ENCODE measurements at regions not wholly inside any gene's neighbourhood (a gene's known extent, or its start where the extent isn't known, plus 50 kb on each side); places are given as distances from the start of the nearest gene placed in this dataset.

DNA sequence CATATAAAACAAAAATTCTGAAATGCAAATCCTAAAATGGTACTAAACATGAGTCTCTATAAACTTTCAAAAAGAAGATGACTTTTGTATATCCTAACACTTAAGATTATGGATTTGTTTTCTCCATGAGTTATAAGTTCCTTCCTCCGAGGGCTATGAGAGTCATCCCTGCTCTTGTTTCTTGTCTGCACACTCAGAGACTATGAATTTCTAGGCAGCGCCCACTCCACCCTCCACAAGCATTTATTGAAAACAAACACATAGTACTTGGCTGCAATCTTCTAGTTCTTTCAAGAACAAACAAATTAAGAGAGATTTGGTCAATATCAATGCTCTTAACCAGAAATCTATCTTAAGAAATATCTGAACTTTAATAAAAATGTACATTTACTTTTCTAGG lies 211.7 kb downstream of the DKK1 start:
- no peak for DNase-seq (ENCODE audit: extremely low read depth, low read depth)
- no peak overlapping the region for H3K4me3 ChIP-seq (replicated peaks; ENCODE audit: low read depth, low read length)
- TF ChIP-seq, protein P1, sequence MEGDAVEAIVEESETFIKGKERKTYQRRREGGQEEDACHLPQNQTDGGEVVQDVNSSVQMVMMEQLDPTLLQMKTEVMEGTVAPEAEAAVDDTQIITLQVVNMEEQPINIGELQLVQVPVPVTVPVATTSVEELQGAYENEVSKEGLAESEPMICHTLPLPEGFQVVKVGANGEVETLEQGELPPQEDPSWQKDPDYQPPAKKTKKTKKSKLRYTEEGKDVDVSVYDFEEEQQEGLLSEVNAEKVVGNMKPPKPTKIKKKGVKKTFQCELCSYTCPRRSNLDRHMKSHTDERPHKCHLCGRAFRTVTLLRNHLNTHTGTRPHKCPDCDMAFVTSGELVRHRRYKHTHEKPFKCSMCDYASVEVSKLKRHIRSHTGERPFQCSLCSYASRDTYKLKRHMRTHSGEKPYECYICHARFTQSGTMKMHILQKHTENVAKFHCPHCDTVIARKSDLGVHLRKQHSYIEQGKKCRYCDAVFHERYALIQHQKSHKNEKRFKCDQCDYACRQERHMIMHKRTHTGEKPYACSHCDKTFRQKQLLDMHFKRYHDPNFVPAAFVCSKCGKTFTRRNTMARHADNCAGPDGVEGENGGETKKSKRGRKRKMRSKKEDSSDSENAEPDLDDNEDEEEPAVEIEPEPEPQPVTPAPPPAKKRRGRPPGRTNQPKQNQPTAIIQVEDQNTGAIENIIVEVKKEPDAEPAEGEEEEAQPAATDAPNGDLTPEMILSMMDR (IDR thresholded peaks at IDR 0.05; ENCODE audit: low read depth, low read length, missing control alignments) = no peak

DNA sequence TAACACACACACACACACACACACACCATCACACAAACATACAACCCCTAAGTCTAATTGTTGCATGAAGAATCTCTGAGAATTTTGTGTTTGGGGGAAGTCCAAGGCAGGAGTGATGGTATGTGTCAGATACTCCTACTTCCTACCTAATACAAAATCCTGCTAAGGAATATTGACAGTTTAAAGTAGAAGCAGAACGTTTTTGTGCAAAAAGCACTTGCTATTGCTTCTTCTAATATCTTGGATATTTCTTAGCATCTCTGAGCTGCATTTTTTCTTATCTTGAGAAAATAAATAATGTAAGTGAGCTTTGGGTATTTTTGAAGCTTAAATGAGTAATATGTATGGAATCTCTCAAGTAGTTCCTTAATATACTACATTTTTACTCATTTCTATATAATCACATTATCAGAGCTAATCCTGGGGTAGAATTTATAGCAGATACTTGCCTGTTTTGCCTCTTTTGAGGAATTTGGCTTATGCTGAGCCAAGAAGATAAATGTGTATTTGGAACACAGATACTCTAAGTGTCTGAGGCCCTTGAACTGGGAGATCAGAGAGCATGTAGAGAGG lies 212.3 kb downstream of the DKK1 start:
- no peak for DNase-seq (ENCODE audit: extremely low read depth, low read depth)
- TF ChIP-seq, protein P1 (IDR thresholded peaks at IDR 0.05; ENCODE audit: low read depth, low read length, missing control alignments) = no peak
- no peak overlapping the region for H3K4me3 ChIP-seq (replicated peaks; ENCODE audit: low read depth, low read length)

DNA sequence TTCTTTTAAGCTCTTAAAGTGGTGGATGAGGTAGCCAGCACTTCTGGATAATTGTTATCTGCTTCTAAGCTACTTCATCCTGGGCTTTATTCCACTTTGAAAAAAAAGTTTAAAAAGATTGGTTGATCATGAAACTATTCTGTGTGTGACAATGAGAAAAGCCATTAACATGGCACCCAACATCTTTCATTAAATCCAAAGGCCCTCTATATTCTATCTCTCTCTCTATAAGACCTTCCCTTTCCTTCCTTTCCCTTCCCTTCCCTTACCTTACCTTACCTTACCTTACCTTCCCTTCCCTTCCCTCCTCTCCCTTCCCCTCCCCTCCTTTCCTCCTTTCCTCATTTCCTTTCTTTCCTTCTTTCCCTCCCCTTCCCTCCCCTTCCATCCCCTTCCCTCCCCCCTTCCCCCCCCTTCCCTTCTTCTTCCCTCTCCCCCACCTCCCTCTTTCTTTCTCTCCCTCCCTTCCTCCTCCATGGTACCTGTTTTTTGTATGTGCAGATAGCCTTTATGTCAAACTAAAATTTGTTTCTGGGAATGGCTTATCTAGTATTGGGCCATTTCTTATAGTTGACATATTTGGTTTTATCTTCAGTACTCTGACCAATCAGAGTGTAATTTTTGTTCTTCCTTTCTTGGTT lies 218.7 kb downstream of the DKK1 start:
- no peak for DNase-seq (ENCODE audit: extremely low read depth, low read depth)
- H3K4me3 ChIP-seq (replicated peaks; ENCODE audit: low read depth, low read length) = no peak overlapping the region
- TF ChIP-seq, protein P1 (IDR thresholded peaks at IDR 0.05; ENCODE audit: low read depth, low read length, missing control alignments) = no peak

DNA sequence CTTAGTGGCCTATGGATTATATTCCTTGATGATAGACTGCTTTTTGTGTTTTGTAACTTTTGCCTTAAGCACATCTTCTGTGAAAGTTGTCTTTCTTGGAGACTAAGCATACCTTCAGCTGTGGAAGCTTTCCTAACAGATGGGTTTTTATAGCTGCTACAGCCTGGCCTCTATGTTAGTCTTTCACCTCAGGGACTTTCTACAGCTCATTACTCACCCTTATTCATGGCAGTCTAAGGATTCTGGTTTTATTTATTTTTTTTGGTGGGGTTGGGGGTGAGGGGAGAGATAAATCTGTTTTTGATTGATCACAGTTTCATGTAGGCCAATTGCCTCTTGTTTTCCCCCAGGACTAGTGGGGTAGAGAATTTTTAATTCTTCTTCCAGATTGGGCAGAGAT lies 219.9 kb downstream of the DKK1 start:
- no peak overlapping the region for H3K4me3 ChIP-seq (replicated peaks; ENCODE audit: low read depth, low read length)
- TF ChIP-seq, protein P1 (IDR thresholded peaks at IDR 0.05; ENCODE audit: low read depth, low read length, missing control alignments) = no peak
- DNase-seq (ENCODE audit: extremely low read depth, low read depth) = no peak

DNA sequence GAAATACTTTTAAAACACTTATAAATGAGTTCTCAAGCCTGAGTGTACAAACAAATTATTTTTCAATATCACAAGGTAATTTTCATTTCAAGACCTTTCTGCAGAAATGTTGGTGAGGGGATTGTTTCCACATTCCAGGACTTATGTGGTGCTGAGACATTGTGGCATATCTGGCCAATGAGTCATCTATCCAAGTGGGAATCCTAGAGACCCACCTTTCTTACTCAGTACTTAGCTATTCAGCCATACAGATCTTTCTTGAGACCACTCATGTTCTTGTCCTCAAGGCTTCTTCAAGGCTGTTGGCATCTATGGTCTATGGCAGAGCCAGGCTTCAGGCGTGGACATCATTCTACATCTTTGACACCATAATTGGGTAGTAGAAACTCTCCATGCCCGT lies 225.4 kb downstream of the DKK1 start:
- no peak for DNase-seq (ENCODE audit: extremely low read depth, low read depth)
- H3K4me3 ChIP-seq (replicated peaks; ENCODE audit: low read depth, low read length) = no peak overlapping the region
- TF ChIP-seq, protein P1 (IDR thresholded peaks at IDR 0.05; ENCODE audit: low read depth, low read length, missing control alignments) = no peak

DNA sequence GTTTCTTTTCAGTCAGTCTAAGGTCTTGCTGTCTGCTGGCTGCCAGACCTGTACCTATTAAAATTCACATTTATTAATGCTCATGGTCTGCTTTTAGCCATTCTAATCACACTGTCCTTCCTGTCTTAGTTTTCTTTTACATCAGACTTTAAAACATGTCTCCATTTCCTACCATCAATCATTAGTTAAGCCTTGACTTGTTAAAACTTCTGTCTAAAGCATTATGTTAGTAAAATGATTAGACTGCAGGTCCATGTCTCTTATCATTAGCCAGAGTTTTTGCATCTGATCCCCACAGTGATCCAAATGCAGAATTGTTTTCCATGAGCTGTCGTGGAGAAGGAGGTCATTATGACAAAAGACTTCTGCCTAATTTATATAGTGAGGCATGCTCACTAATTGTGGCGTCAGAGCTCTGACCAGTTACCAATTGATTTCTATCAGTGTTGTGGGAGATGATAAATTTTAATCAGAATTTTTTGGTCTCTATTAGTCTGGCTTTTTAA lies 226.5 kb downstream of the DKK1 start:
- no peak overlapping the region for H3K4me3 ChIP-seq (replicated peaks; ENCODE audit: low read depth, low read length)
- TF ChIP-seq, protein P1 (IDR thresholded peaks at IDR 0.05; ENCODE audit: low read depth, low read length, missing control alignments) = no peak
- DNase-seq (ENCODE audit: extremely low read depth, low read depth) = no peak

Measured in HFF-Myc (cell line).